B cell (primary cell): ENCODE measurements at regions not wholly inside any gene's neighbourhood (a gene's known extent, or its start where the extent isn't known, plus 50 kb on each side); places are given as distances from the start of the nearest gene placed in this dataset.

Source experiments
- CTCF ChIP-seq: fragments of 200-600 bp; IDR thresholded peaks from one replicate; pipeline ENCODE4 v1.8.0; 2022; ENCODE audit warnings: antibody characterized with exemption, mild to moderate bottlenecking
- EZH2 ChIP-seq: IDR thresholded peaks from 2 replicates; pipeline ENCODE4 v1.6.1; 2012; ENCODE audit warnings: borderline replicate concordance, low read depth, mild to moderate bottlenecking, moderate library complexity, low read length; ENCODE audit not compliant: insufficient read depth, poor library complexity, severe bottlenecking

- no peak for TF ChIP-seq EZH2
- no peak for TF ChIP-seq CTCF
These were observed 352.4 kb upstream of the ZNF385D start for GRCh38 chr3:22103423-22103822.
